WTC11 (cell line): ENCODE measurements at regions not wholly inside any gene's neighbourhood (a gene's known extent, or its start where the extent isn't known, plus 50 kb on each side); places are given as distances from the start of the nearest gene placed in this dataset.

Experiments used
- ATAC-seq: fragments of 200-7000 bp; cut with Tn5 transposase; 2 replicates; pipeline ENCODE4 v1.10.0; 2021; ENCODE audit warnings: mild to moderate bottlenecking, moderate library complexity
- CTCF ChIA-PET: fragments of 300-600 bp; sonication (Branson Sonifier 250); formaldehyde crosslinking; loops from one replicate; lab custom pipeline; 2021; ENCODE audit warnings: antibody characterized with exemption; lab: Charles Lee
- POLR2A ChIA-PET: fragments of 350-600 bp; sonication (Branson Sonifier 250); formaldehyde crosslinking; loops from one replicate; lab custom pipeline; 2021; ENCODE audit warnings: antibody characterized with exemption; lab: Charles Lee
- DNase-seq: peaks from one replicate; pipeline ENCODE4 v3.0.0; 2021; ENCODE audit warnings: low spot score
- H3K27ac Mint-ChIP-seq: 2 replicates; pipeline ENCODE4 v1.8.0; 2021; ENCODE audit warnings: mixed read lengths
- H3K27me3 Mint-ChIP-seq: 2 replicates; pipeline ENCODE4 v1.8.0; 2021; ENCODE audit warnings: low read depth, mild to moderate bottlenecking, moderate library complexity, mixed read lengths
- H3K36me3 Mint-ChIP-seq: 2 replicates; pipeline ENCODE4 v1.8.0; 2021; ENCODE audit warnings: mixed read lengths
- H3K4me1 Mint-ChIP-seq: 2 replicates; pipeline ENCODE4 v1.8.0; 2022; ENCODE audit warnings: mixed read lengths
- H3K4me3 Mint-ChIP-seq: 2 replicates; pipeline ENCODE4 v1.8.0; 2021; ENCODE audit warnings: mild to moderate bottlenecking, moderate library complexity, mixed read lengths
- H3K9me3 Mint-ChIP-seq: 2 replicates; pipeline ENCODE4 v1.8.0; 2021; ENCODE audit warnings: mixed read lengths
- CREB1 ChIP-seq: sonication (generic); formaldehyde crosslinking; IDR thresholded peaks from 2 replicates; pipeline ENCODE4 v1.8.0; 2023; ENCODE audit warnings: mild to moderate bottlenecking, missing genetic modification reagents
- ESRRA ChIP-seq: sonication (generic); formaldehyde crosslinking; IDR thresholded peaks from 2 replicates; pipeline ENCODE4 v1.8.1; 2022; ENCODE audit warnings: mild to moderate bottlenecking, missing genetic modification reagents, borderline replicate concordance
- FOXJ3 ChIP-seq: sonication (generic); formaldehyde crosslinking; IDR thresholded peaks from 2 replicates; pipeline ENCODE4 v1.9.0; 2021; ENCODE audit warnings: missing genetic modification reagents, mild to moderate bottlenecking, borderline replicate concordance
- FOXK1 ChIP-seq: sonication (generic); formaldehyde crosslinking; IDR thresholded peaks from 2 replicates; pipeline ENCODE4 v1.8.0; 2022; ENCODE audit warnings: mild to moderate bottlenecking, moderate library complexity, missing genetic modification reagents
- FOXP1 ChIP-seq: sonication (generic); formaldehyde crosslinking; IDR thresholded peaks from 2 replicates; pipeline ENCODE4 v1.8.0; 2022; ENCODE audit warnings: missing genetic modification reagents, mild to moderate bottlenecking, moderate library complexity, borderline replicate concordance
- HMGA2 ChIP-seq: fragments of 250-450 bp; sonication (Bioruptor Pico); IDR thresholded peaks from 2 replicates; pipeline ENCODE4 v1.4.0; 2021; ENCODE audit warnings: mild to moderate bottlenecking, moderate library complexity
- MYBL2 ChIP-seq: sonication (generic); formaldehyde crosslinking; IDR thresholded peaks from 2 replicates; pipeline ENCODE4 v1.8.1; 2023; ENCODE audit warnings: mild to moderate bottlenecking, moderate library complexity, missing genetic modification reagents
- NFE2L1 ChIP-seq: sonication (generic); formaldehyde crosslinking; IDR thresholded peaks from 2 replicates; pipeline ENCODE4 v1.8.1; 2023; ENCODE audit warnings: missing genetic modification reagents
- NR2C2 ChIP-seq: sonication (generic); formaldehyde crosslinking; IDR thresholded peaks from 2 replicates; pipeline ENCODE4 v1.8.0; 2022; ENCODE audit warnings: mild to moderate bottlenecking, missing genetic modification reagents
- SMAD4 ChIP-seq: sonication (generic); formaldehyde crosslinking; IDR thresholded peaks from 2 replicates; pipeline ENCODE4 v1.8.0; 2022; ENCODE audit warnings: mild to moderate bottlenecking, missing genetic modification reagents
- SP1 ChIP-seq: sonication (generic); formaldehyde crosslinking; conservative IDR thresholded peaks from 2 replicates; pipeline ENCODE4 v1.8.1; 2022; ENCODE audit warnings: missing genetic modification reagents
- TP53 ChIP-seq: sonication (generic); formaldehyde crosslinking; IDR thresholded peaks from 2 replicates; pipeline ENCODE4 v1.8.1; 2023; ENCODE audit warnings: mild to moderate bottlenecking, missing genetic modification reagents
- ZBTB21 ChIP-seq: sonication (generic); formaldehyde crosslinking; IDR thresholded peaks from 2 replicates; pipeline ENCODE4 v1.8.1; 2023; ENCODE audit warnings: mild to moderate bottlenecking, missing genetic modification reagents, borderline replicate concordance
- ZNF138 ChIP-seq: sonication (generic); formaldehyde crosslinking; conservative IDR thresholded peaks from 2 replicates; pipeline ENCODE4 v1.8.1; 2022; ENCODE audit warnings: mild to moderate bottlenecking, moderate library complexity, missing genetic modification reagents
- ZNF671 ChIP-seq: fragments of 250-450 bp; sonication (Bioruptor Pico); IDR thresholded peaks from 2 replicates; pipeline ENCODE4 v1.8.0; 2021; ENCODE audit warnings: mild to moderate bottlenecking
- TF ChIP-seq, protein P1 (sequence below): sonication (generic); formaldehyde crosslinking; IDR thresholded peaks from 2 replicates; pipeline ENCODE4 v1.8.1; 2023; ENCODE audit warnings: mild to moderate bottlenecking, missing genetic modification reagents, borderline replicate concordance
- TF ChIP-seq, protein P2 (sequence below): sonication (generic); formaldehyde crosslinking; IDR thresholded peaks from 2 replicates; pipeline ENCODE4 v1.8.1; 2023; ENCODE audit warnings: mild to moderate bottlenecking, moderate library complexity, missing genetic modification reagents
- TF ChIP-seq, protein P3 (sequence below): sonication (generic); formaldehyde crosslinking; IDR thresholded peaks from 2 replicates; pipeline ENCODE4 v1.8.0; 2022; ENCODE audit warnings: mild to moderate bottlenecking, missing genetic modification reagents
- TF ChIP-seq, protein P4 (sequence below): sonication (generic); formaldehyde crosslinking; IDR thresholded peaks from 2 replicates; pipeline ENCODE4 v1.8.0; 2023; ENCODE audit warnings: mild to moderate bottlenecking, missing genetic modification reagents
- TF ChIP-seq, protein P5 (sequence below): sonication (generic); formaldehyde crosslinking; IDR thresholded peaks from 2 replicates; pipeline ENCODE4 v1.8.0; 2022; ENCODE audit warnings: mild to moderate bottlenecking, missing genetic modification reagents
- TF ChIP-seq, protein P6 (sequence below): sonication (generic); formaldehyde crosslinking; IDR thresholded peaks from 2 replicates; pipeline ENCODE4 v1.8.0; 2022; ENCODE audit warnings: mild to moderate bottlenecking, missing genetic modification reagents
- TF ChIP-seq, protein P7 (sequence below): sonication (generic); formaldehyde crosslinking; IDR thresholded peaks from 2 replicates; pipeline ENCODE4 v1.8.0; 2022; ENCODE audit warnings: mild to moderate bottlenecking, missing genetic modification reagents
- TF ChIP-seq, protein P8 (sequence below): sonication (generic); formaldehyde crosslinking; IDR thresholded peaks from 2 replicates; pipeline ENCODE4 v1.8.1; 2023; ENCODE audit warnings: mild to moderate bottlenecking, missing genetic modification reagents

DNA sequence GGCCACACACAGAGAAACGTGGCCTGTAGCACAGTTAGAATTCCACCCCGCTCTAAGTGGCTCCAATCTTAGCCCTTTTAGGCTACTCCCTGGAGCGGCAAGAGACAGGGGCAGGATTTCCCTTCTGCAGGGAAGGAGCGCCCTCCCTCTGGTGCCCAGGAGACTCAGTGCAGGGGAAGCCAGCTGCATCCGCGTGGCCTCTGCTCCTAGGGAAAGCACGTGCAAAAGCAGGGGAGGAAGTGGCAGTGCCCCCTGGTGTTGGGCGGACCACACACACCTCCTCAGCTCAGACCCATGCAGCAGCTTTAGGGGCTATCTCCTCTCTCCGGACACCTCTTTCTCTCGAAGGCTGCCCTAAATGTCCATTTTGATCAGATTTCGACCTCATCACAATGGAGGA, 50.0 kb downstream of the SPRING1 start:
- CTCF ChIA-PET: interaction anchor here (0.5 to 1.9 kb wide), 48 partner anchors 8 to 765 kb away, joined by 3 to 31 read pairs (median 5); no protein-coding TSS in a partner anchor
- no peak overlapping the region for H3K4me3 Mint-ChIP-seq
- no peak overlapping the region for H3K27ac Mint-ChIP-seq
- POLR2A ChIA-PET: interaction anchor here (0.7 kb wide), 1 partner anchor 22 kb away, joined by 5 read pairs; no protein-coding TSS in a partner anchor
- H3K27me3 Mint-ChIP-seq: peaks cover 10% of the 10 kb centered on the region
- H3K9me3 Mint-ChIP-seq: 0 out of 2 replicates have a peak, but pooled peaks cover 6% of the 10 kb centered on the region
- peak; percentile 86 for DNase-seq
- H3K36me3 Mint-ChIP-seq: no peaks in the 10 kb centered on the region
- peaks cover 10% of the 10 kb centered on the region for H3K4me1 Mint-ChIP-seq
- ATAC-seq: peak; percentile 98
- TF ChIP-seq, protein P1, sequence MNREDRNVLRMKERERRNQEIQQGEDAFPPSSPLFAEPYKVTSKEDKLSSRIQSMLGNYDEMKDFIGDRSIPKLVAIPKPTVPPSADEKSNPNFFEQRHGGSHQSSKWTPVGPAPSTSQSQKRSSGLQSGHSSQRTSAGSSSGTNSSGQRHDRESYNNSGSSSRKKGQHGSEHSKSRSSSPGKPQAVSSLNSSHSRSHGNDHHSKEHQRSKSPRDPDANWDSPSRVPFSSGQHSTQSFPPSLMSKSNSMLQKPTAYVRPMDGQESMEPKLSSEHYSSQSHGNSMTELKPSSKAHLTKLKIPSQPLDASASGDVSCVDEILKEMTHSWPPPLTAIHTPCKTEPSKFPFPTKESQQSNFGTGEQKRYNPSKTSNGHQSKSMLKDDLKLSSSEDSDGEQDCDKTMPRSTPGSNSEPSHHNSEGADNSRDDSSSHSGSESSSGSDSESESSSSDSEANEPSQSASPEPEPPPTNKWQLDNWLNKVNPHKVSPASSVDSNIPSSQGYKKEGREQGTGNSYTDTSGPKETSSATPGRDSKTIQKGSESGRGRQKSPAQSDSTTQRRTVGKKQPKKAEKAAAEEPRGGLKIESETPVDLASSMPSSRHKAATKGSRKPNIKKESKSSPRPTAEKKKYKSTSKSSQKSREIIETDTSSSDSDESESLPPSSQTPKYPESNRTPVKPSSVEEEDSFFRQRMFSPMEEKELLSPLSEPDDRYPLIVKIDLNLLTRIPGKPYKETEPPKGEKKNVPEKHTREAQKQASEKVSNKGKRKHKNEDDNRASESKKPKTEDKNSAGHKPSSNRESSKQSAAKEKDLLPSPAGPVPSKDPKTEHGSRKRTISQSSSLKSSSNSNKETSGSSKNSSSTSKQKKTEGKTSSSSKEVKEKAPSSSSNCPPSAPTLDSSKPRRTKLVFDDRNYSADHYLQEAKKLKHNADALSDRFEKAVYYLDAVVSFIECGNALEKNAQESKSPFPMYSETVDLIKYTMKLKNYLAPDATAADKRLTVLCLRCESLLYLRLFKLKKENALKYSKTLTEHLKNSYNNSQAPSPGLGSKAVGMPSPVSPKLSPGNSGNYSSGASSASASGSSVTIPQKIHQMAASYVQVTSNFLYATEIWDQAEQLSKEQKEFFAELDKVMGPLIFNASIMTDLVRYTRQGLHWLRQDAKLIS (CRISPR knock-in tag): peak; percentile 91; the same call in 1 of the 2 replicates
- TF ChIP-seq, protein P2, sequence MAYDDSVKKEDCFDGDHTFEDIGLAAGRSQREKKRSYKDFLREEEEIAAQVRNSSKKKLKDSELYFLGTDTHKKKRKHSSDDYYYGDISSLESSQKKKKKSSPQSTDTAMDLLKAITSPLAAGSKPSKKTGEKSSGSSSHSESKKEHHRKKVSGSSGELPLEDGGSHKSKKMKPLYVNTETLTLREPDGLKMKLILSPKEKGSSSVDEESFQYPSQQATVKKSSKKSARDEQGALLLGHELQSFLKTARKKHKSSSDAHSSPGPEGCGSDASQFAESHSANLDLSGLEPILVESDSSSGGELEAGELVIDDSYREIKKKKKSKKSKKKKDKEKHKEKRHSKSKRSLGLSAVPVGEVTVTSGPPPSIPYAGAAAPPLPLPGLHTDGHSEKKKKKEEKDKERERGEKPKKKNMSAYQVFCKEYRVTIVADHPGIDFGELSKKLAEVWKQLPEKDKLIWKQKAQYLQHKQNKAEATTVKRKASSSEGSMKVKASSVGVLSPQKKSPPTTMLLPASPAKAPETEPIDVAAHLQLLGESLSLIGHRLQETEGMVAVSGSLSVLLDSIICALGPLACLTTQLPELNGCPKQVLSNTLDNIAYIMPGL: peak; percentile 57; the same call in 1 of the 2 replicates
- TF ChIP-seq, protein P3, sequence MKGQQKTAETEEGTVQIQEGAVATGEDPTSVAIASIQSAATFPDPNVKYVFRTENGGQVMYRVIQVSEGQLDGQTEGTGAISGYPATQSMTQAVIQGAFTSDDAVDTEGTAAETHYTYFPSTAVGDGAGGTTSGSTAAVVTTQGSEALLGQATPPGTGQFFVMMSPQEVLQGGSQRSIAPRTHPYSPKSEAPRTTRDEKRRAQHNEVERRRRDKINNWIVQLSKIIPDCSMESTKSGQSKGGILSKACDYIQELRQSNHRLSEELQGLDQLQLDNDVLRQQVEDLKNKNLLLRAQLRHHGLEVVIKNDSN (CRISPR knock-in tag): peak; percentile 70; the same call in 1 of the 2 replicates
- TF ChIP-seq MYBL2 (CRISPR knock-in tag) (0 out of 2 replicates have a peak, but pooled peaks have one; percentile 33), FOXJ3 (CRISPR knock-in tag) (0 out of 2 replicates have a peak, but pooled peaks have one; percentile 22), ESRRA (CRISPR knock-in tag) (no peak), SP1 (CRISPR knock-in tag) (peak; percentile 72), HMGA2 (CRISPR knock-in tag) (no peak), NR2C2 (CRISPR knock-in tag) (peak; percentile 51; the same call in 1 of the 2 replicates), ZNF138 (CRISPR knock-in tag) (0 out of 2 replicates have a peak, but pooled peaks have one; percentile 83), ZNF671 (no peak), FOXP1 (CRISPR knock-in tag) (peak; percentile 76; the same call in 1 of the 2 replicates), TP53 (CRISPR knock-in tag) (peak; percentile 71; the same call in 1 of the 2 replicates), FOXK1 (CRISPR knock-in tag) (peak; percentile 89), SMAD4 (CRISPR knock-in tag) (no peak), NFE2L1 (CRISPR knock-in tag) (peak; percentile 51; the same call in 1 of the 2 replicates), CREB1 (CRISPR knock-in tag) (peak; percentile 86), ZBTB21 (CRISPR knock-in tag) (peak; percentile 91)
- TF ChIP-seq, protein P4, sequence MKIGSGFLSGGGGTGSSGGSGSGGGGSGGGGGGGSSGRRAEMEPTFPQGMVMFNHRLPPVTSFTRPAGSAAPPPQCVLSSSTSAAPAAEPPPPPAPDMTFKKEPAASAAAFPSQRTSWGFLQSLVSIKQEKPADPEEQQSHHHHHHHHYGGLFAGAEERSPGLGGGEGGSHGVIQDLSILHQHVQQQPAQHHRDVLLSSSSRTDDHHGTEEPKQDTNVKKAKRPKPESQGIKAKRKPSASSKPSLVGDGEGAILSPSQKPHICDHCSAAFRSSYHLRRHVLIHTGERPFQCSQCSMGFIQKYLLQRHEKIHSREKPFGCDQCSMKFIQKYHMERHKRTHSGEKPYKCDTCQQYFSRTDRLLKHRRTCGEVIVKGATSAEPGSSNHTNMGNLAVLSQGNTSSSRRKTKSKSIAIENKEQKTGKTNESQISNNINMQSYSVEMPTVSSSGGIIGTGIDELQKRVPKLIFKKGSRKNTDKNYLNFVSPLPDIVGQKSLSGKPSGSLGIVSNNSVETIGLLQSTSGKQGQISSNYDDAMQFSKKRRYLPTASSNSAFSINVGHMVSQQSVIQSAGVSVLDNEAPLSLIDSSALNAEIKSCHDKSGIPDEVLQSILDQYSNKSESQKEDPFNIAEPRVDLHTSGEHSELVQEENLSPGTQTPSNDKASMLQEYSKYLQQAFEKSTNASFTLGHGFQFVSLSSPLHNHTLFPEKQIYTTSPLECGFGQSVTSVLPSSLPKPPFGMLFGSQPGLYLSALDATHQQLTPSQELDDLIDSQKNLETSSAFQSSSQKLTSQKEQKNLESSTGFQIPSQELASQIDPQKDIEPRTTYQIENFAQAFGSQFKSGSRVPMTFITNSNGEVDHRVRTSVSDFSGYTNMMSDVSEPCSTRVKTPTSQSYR (CRISPR knock-in tag): peak; percentile 76
- TF ChIP-seq, protein P5, sequence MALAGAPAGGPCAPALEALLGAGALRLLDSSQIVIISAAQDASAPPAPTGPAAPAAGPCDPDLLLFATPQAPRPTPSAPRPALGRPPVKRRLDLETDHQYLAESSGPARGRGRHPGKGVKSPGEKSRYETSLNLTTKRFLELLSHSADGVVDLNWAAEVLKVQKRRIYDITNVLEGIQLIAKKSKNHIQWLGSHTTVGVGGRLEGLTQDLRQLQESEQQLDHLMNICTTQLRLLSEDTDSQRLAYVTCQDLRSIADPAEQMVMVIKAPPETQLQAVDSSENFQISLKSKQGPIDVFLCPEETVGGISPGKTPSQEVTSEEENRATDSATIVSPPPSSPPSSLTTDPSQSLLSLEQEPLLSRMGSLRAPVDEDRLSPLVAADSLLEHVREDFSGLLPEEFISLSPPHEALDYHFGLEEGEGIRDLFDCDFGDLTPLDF (CRISPR knock-in tag): peak; percentile 73; the same call in 1 of the 2 replicates
- TF ChIP-seq, protein P6, sequence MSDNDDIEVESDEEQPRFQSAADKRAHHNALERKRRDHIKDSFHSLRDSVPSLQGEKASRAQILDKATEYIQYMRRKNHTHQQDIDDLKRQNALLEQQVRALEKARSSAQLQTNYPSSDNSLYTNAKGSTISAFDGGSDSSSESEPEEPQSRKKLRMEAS (CRISPR knock-in tag): peak; percentile 99
- TF ChIP-seq, protein P7, sequence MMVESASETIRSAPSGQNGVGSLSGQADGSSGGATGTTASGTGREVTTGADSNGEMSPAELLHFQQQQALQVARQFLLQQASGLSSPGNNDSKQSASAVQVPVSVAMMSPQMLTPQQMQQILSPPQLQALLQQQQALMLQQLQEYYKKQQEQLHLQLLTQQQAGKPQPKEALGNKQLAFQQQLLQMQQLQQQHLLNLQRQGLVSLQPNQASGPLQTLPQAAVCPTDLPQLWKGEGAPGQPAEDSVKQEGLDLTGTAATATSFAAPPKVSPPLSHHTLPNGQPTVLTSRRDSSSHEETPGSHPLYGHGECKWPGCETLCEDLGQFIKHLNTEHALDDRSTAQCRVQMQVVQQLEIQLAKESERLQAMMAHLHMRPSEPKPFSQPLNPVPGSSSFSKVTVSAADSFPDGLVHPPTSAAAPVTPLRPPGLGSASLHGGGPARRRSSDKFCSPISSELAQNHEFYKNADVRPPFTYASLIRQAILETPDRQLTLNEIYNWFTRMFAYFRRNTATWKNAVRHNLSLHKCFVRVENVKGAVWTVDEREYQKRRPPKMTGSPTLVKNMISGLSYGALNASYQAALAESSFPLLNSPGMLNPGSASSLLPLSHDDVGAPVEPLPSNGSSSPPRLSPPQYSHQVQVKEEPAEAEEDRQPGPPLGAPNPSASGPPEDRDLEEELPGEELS (CRISPR knock-in tag): peak; percentile 67; the same call in 1 of the 2 replicates
- TF ChIP-seq, protein P8, sequence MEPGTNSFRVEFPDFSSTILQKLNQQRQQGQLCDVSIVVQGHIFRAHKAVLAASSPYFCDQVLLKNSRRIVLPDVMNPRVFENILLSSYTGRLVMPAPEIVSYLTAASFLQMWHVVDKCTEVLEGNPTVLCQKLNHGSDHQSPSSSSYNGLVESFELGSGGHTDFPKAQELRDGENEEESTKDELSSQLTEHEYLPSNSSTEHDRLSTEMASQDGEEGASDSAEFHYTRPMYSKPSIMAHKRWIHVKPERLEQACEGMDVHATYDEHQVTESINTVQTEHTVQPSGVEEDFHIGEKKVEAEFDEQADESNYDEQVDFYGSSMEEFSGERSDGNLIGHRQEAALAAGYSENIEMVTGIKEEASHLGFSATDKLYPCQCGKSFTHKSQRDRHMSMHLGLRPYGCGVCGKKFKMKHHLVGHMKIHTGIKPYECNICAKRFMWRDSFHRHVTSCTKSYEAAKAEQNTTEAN: peak; percentile 66; the same call in 1 of the 2 replicates
